Brain microvascular endothelial cell (primary cell): ENCODE measurements at regions not wholly inside any gene's neighbourhood (a gene's known extent, or its start where the extent isn't known, plus 50 kb on each side); places are given as distances from the start of the nearest gene placed in this dataset.

Source experiments
- DNase-seq: peaks from one replicate; pipeline ENCODE4 v3.0.0-alpha.2; 2020
- H3K27ac ChIP-seq: fragments of 250-450 bp; sonication (Bioruptor Pico); 2 replicates; pipeline ENCODE4 v1.5.1; 2020; ENCODE audit warnings: mild to moderate bottlenecking, moderate library complexity
- H3K27me3 ChIP-seq: fragments of 250-450 bp; sonication (Bioruptor Pico); replicated peaks from 2 replicates; pipeline ENCODE4 v1.5.1; 2020; ENCODE audit warnings: mild to moderate bottlenecking
- H3K36me3 ChIP-seq: fragments of 250-450 bp; sonication (Bioruptor Pico); replicated peaks from 2 replicates; pipeline ENCODE4 v1.5.1; 2020; ENCODE audit warnings: mild to moderate bottlenecking
- H3K4me3 ChIP-seq: 2 replicates; pipeline ENCODE4 v1.5.1; 2011; ENCODE audit warnings: low read depth, mild to moderate bottlenecking, control low read depth, low read length, moderate library complexity
- in situ Hi-C: cut with HindIII; loops from 2 replicates; pipeline ENCODE4 v1.10.0; 2017; ENCODE audit warnings: low sequenced_read_pairs, low pct_ligation_motif_present
- TF ChIP-seq, protein P1 (sequence below): IDR thresholded peaks from 2 replicates; pipeline ENCODE4 v1.5.1; 2011; ENCODE audit warnings: low read depth, mild to moderate bottlenecking, moderate library complexity, low read length, control low read depth, inconsistent platforms; ENCODE audit errors: missing control alignments

DNA sequence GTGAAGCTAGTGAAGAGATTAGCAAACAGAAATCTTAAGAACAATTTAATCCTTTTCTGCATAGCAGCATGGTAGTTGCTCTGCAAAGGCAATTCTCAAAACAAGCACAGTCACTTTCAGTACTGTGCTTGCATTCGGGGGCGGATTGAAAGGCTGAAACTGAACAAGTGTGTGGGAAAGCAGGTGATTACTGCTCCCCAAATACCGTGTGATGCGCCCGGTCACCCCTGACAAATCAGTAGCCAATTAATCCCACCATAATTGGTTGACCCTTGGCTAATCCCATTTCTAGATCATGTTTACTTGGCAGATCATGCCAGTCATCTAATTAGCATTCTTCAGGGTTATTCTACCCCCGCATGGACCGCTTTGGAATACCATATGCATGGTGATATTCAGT lies 76.5 kb upstream of the ADRB1 start:
- in situ Hi-C loops = no loop called here
- TF ChIP-seq, protein P1, sequence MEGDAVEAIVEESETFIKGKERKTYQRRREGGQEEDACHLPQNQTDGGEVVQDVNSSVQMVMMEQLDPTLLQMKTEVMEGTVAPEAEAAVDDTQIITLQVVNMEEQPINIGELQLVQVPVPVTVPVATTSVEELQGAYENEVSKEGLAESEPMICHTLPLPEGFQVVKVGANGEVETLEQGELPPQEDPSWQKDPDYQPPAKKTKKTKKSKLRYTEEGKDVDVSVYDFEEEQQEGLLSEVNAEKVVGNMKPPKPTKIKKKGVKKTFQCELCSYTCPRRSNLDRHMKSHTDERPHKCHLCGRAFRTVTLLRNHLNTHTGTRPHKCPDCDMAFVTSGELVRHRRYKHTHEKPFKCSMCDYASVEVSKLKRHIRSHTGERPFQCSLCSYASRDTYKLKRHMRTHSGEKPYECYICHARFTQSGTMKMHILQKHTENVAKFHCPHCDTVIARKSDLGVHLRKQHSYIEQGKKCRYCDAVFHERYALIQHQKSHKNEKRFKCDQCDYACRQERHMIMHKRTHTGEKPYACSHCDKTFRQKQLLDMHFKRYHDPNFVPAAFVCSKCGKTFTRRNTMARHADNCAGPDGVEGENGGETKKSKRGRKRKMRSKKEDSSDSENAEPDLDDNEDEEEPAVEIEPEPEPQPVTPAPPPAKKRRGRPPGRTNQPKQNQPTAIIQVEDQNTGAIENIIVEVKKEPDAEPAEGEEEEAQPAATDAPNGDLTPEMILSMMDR = no peak
- H3K36me3 ChIP-seq = no peaks in the 10 kb centered on the region
- H3K27me3 ChIP-seq = no peaks in the 10 kb centered on the region
- no peak for DNase-seq
- H3K4me3 ChIP-seq = no peak overlapping the region
- no peak overlapping the region for H3K27ac ChIP-seq

DNA sequence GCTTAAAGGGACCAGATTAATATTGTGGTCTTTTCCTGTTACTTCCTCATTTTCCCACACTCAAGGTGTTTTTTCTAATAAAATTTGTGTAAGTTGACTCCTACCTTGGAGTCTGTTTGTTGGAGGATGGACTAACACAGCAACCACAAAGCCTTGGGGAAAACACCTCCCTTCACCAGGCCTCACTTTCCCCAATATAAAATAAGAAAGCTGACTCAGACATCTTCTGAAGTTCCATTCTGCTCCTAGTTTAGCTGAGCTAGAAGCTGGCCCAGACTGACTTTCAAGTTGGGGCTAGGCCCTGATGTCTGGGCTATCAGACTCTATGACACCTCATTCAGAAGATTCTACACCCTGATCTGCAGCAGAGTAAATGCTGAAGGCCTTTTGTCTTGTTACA lies 73.0 kb upstream of the ADRB1 start:
- H3K4me3 ChIP-seq = no peak overlapping the region
- H3K27me3 ChIP-seq = no peaks in the 10 kb centered on the region
- H3K36me3 ChIP-seq = no peaks in the 10 kb centered on the region
- DNase-seq = no peak
- H3K27ac ChIP-seq = no peak overlapping the region
- TF ChIP-seq, protein P1 = no peak
- in situ Hi-C loops = no loop called here

DNA sequence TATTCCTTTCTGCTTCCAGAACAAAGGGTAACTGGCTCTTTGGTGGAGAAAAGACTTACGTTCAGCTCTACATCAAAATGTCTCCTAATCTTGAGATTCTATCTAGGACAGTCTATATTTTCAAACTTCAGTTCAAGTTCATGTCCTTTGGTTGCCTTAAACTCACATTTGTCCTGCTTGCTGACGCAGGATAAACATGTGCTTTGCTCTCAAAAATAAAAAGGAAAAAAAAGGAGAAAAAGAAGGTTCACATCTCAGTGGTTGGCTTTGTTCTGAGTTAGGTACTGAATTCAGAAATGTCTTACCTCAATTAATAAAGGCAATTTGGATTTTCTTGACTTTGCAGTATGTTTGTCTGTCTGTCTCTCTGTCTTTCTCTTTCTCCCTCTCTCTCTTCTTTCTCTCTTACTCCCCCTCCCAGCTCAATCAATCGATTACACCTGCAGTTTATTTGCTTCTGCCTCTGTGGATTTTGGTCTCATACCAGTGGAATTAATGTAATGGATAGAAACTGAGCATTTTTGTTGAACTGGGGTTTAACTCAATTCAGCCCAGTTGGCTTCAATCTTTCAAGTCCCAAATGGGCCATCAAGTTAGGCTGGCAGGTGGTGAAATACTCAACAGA lies 72.2 kb upstream of the ADRB1 start:
- H3K4me3 ChIP-seq = no peak overlapping the region
- TF ChIP-seq, protein P1 = no peak
- no peaks in the 10 kb centered on the region for H3K36me3 ChIP-seq
- in situ Hi-C loops = no loop called here
- DNase-seq = no peak
- no peak overlapping the region for H3K27ac ChIP-seq
- H3K27me3 ChIP-seq = no peaks in the 10 kb centered on the region

DNA sequence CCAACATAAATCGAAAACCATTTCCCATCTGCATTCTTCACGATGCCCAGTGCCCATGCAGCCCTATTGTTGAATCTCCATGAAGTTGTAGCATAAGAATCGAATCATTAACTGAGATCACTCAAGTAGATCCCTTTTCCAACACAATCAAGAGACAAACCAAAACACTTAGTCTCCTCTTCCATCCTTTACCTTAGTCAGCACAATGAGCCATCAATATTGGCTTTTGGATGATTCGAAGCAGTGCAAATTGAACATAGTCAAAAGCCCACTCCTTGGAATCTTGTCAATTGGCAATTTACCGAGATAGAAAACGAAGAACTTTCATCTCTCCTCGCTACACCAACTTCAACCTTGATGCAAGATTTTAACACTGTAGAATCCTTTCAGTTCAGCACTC lies 66.5 kb upstream of the ADRB1 start:
- Histone ChIP-seq H3K27me3 (no peaks in the 10 kb centered on the region), H3K4me3 (no peak overlapping the region), H3K36me3 (no peaks in the 10 kb centered on the region), H3K27ac (no peak overlapping the region)
- no peak for DNase-seq
- in situ Hi-C loops = no loop called here
- TF ChIP-seq, protein P1 = no peak

DNA sequence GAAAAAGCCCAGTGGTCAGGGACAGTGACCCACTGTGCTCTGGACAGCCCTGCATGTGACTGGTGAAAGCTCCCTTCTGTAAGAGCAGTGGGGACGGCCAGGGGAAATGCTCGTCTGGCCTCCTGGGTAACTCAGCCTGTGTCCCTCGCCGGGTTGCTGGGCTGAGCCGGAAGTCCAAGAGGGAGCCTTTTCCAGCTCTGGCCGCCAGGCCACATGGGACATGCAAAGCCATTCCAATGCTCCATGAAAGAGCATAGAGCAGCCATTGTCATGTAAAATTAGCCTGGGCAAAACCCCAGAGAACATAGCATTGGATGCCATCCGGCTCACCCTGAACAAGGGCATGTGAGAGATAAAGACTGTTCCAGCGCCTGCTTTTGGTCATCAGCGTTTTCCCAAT lies 64.9 kb upstream of the ADRB1 start:
- no peak overlapping the region for H3K27ac ChIP-seq
- H3K36me3 ChIP-seq = no peaks in the 10 kb centered on the region
- in situ Hi-C loops = no loop called here
- DNase-seq = no peak
- no peaks in the 10 kb centered on the region for H3K27me3 ChIP-seq
- TF ChIP-seq, protein P1 = no peak
- no peak overlapping the region for H3K4me3 ChIP-seq

DNA sequence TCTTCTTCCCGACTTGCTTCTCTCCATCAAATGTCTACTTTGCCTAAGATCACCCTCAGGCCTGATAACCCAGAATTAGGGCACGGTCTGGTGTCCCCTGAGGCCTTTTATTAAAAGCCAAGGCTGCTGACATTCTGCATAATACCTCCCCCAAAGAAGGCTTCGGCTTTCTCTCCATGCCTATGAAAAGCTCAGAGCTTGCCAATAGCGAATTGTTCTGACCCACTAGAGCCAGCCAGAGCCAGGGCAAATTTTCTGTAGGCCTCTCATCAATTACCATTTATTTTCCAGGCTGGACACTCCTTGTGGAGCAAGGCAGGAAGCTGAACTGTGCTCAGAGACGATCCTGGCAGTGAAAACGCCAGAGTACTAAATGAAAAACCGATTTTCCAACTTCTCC lies 64.3 kb upstream of the ADRB1 start:
- TF ChIP-seq, protein P1 = no peak

More for the DNA sequence above, 64.3 kb upstream of the ADRB1 start:
- no peak overlapping the region for H3K27ac ChIP-seq
- no peaks in the 10 kb centered on the region for H3K36me3 ChIP-seq
- in situ Hi-C loops = no loop called here
- H3K4me3 ChIP-seq = no peak overlapping the region
- H3K27me3 ChIP-seq = no peaks in the 10 kb centered on the region
- no peak for DNase-seq
